ENCODE measurements at regions not wholly inside any gene's neighbourhood (a gene's known extent, or its start where the extent isn't known, plus 50 kb on each side); places are given as distances from the start of the nearest gene placed in this dataset.

DNA sequence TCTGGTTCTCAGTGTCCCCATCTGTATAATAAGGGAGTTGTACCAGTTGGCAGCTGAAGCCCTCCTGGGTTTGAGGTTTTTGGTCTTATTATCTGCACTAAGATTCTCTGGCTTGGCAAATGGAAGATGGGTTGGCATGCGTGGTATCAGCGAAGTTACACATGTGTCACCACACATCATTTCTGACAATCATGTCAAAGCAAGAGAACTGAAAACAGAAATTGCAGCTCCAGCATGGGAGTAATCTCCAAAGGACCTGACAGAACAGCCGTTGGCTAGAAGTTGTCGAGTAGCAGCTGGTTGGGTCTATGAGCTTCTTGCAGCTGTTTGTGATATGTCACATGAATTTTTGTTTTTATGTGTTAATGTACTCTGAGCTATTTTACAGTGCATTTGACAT is 317.4 kb downstream of the SLC4A3 start:
- TF ChIP-seq CTCF (IDR thresholded peaks at IDR 0.05): no peak

DNA sequence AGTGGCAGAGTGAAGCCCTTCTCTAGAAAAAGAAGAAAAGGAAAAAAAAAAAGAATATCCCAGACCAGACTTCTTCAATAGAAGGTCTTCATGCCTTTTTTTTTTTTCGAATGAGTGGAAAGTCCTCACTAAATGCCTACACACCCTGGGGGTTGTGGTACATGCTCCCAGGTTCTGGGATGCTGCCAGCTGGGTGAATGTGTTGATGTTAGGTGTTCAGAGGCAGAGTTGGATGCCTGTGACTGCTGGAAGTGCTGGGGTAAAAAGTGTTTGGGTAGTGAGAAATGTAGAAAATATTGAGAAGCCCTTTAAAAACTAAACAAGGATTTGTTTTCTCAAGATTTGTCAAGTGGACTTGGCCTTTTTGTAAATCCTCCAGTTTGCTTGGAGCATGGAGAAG is 318.6 kb downstream of the SLC4A3 start:
- no peak for TF ChIP-seq CTCF (IDR thresholded peaks at IDR 0.05)

GRCh38 chr2:219946529-219946928 is 319.1 kb downstream of the SLC4A3 start:
- TF ChIP-seq CTCF (IDR thresholded peaks at IDR 0.05): no peak

DNA sequence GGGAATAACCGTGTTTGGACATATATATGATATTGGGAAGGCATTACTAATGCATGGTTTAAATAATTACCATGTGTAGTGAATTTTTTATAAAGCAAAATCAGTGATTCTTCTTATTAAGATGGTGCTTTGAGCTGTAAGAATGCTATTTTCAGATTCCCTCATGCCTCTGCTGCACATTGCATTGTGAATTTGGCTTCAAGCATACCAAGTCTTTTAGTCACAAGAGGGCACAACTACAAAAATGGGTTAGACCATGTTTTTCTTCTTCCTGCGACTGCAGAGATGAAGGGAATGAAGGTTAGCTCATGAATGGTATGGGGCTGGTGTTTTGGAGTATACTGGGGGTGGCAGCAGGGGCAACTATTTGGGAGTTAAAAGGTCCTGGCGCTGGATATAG is 320.1 kb downstream of the SLC4A3 start:
- no peak for TF ChIP-seq CTCF (IDR thresholded peaks at IDR 0.05)

DNA sequence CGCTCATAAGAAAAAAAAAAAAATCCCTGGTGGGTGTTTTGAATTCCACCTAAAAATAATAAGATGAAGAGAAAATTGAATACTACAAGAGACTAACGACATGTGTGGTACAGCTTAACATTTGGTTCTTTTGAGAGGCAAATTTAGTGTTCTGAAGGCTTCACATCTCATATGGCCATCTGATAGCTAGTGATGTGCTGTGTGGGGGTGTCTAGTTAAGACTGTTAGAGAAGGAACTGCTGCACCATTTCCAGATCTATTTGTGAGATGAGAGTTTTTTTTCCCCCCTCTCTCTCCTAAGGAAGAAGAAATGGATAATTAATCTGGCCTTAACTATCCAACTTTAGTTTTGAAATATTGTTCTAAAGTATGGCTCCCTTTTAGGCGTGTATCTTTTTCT is 321.6 kb downstream of the SLC4A3 start:
- TF ChIP-seq CTCF (IDR thresholded peaks at IDR 0.05): no peak

- TF ChIP-seq CTCF (IDR thresholded peaks at IDR 0.05): no peak
These were observed 323.7 kb downstream of the SLC4A3 start for GRCh38 chr2:219951099-219951498.

DNA sequence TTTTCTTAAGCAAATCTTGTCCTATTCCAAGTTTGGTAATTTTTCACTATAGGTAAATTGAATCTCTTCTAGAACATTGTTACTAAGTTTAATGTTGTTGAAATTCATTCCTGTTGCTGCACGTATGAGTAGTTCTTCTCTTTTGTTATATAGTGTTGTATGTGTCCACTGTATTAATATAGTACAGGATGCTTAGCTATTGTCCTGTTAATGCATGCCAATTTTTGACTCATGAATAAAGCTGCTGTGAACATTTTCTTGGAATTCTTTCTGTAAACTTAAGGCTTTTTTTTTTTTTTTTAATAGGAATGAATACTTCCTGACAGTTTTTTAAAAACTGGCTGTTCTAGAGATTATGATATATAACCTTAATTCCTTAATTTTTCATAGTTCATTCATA is 326.9 kb downstream of the SLC4A3 start:
- no peak for TF ChIP-seq CTCF (IDR thresholded peaks at IDR 0.05)

DNA sequence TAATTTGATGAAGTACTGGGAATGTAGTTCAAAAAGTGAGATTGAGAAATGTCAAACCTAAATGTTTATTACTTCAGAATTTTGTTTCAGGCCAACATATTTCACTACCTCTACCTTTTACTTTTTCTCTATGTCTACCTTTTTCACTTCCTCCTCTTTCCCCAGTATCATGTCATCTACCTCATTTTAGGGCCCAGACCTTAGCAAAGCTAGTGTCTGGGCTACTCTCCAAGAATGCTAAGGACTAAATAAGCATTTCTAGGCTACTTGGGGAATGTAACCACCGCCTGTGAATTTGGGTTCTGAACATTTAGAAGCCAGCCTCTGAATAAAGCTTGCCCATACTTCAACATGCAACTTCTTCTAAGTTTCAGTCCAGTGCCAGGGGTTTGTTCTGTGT is 330.4 kb downstream of the SLC4A3 start:
- TF ChIP-seq CTCF (IDR thresholded peaks at IDR 0.05): no peak

Data from LNCAP (cell line).